H9 (cell line): ENCODE measurements at regions not wholly inside any gene's neighbourhood (a gene's known extent, or its start where the extent isn't known, plus 50 kb on each side); places are given as distances from the start of the nearest gene placed in this dataset.

Experiments used
- DNase-seq: peaks from one replicate; pipeline ENCODE4 v3.0.0-alpha.2; 2017
- H2AFZ ChIP-seq: one replicate; pipeline ENCODE4 v1.6.1; 2013; ENCODE audit warnings: mild to moderate bottlenecking, low read length, control low read depth, moderate library complexity
- H2AK5ac ChIP-seq: 2 replicates; pipeline ENCODE4 v1.6.1; 2013; ENCODE audit warnings: low read length, control low read depth, mixed read lengths; ENCODE audit not compliant: insufficient read length
- H2BK120ac ChIP-seq: one replicate; pipeline ENCODE4 v1.6.1; 2013; ENCODE audit warnings: low read depth, mild to moderate bottlenecking, low read length, control low read depth, inconsistent platforms; ENCODE audit not compliant: poor library complexity, severe bottlenecking
- H2BK12ac ChIP-seq: 2 replicates; pipeline ENCODE4 v1.6.1; 2013; ENCODE audit warnings: low read length, control low read depth, mixed read lengths, low read depth; ENCODE audit not compliant: insufficient read length
- H2BK15ac ChIP-seq: 2 replicates; pipeline ENCODE4 v1.6.1; 2013; ENCODE audit warnings: low read depth, low read length, control low read depth
- H2BK20ac ChIP-seq: one replicate; pipeline ENCODE4 v1.6.1; 2013; ENCODE audit warnings: low read depth, mild to moderate bottlenecking, low read length, control low read depth, inconsistent platforms; ENCODE audit not compliant: poor library complexity, severe bottlenecking
- H2BK5ac ChIP-seq: 2 replicates; pipeline ENCODE4 v1.6.1; 2013; ENCODE audit warnings: low read length, control low read depth, mixed read lengths; ENCODE audit not compliant: insufficient read length
- H3K14ac ChIP-seq: 2 replicates; pipeline ENCODE4 v1.6.1; 2013; ENCODE audit warnings: low read length, control low read depth; ENCODE audit not compliant: insufficient read depth
- H3K18ac ChIP-seq: 2 replicates; pipeline ENCODE4 v1.6.1; 2013; ENCODE audit warnings: low read depth, mild to moderate bottlenecking, mixed read lengths, low read length, control low read depth; ENCODE audit not compliant: insufficient read length
- H3K23ac ChIP-seq: 2 replicates; pipeline ENCODE4 v1.6.1; 2013; ENCODE audit warnings: low read length, control low read depth, mixed read lengths, low read depth; ENCODE audit not compliant: insufficient read length
- H3K23me2 ChIP-seq: 2 replicates; pipeline ENCODE4 v1.6.1; 2013; ENCODE audit warnings: low read depth, mild to moderate bottlenecking, mixed read lengths, low read length, control low read depth; ENCODE audit not compliant: insufficient read length, poor library complexity, severe bottlenecking
- H3K27ac ChIP-seq: 2 replicates; pipeline ENCODE4 v1.5.1; 2013; ENCODE audit warnings: low read length, control low read depth, mixed read lengths, low read depth; ENCODE audit not compliant: insufficient read length
- H3K27me3 ChIP-seq: 2 replicates; pipeline ENCODE4 v1.6.1; 2013; ENCODE audit warnings: low read length, control low read depth, inconsistent platforms; ENCODE audit not compliant: insufficient read depth
- H3K4ac ChIP-seq: 2 replicates; pipeline ENCODE4 v1.6.1; 2013; ENCODE audit warnings: low read depth, mild to moderate bottlenecking, control low read depth, inconsistent platforms, low read length, moderate library complexity
- H3K4me1 ChIP-seq: 2 replicates; pipeline ENCODE4 v1.6.1; 2013; ENCODE audit warnings: low read length, control low read depth, inconsistent platforms; ENCODE audit not compliant: insufficient read depth
- H3K4me2 ChIP-seq: 2 replicates; pipeline ENCODE4 v1.6.1; 2013; ENCODE audit warnings: low read length, control low read depth, mixed read lengths; ENCODE audit not compliant: insufficient read length, insufficient read depth
- H3K56ac ChIP-seq: 2 replicates; pipeline ENCODE4 v1.6.1; 2013; ENCODE audit warnings: low read depth, mild to moderate bottlenecking, mixed read lengths, low read length, control low read depth; ENCODE audit not compliant: insufficient read length
- H3K79me1 ChIP-seq: 2 replicates; pipeline ENCODE4 v1.6.1; 2013; ENCODE audit warnings: low read depth, mild to moderate bottlenecking, moderate library complexity, low read length, control low read depth, inconsistent platforms; ENCODE audit not compliant: insufficient read depth, poor library complexity, severe bottlenecking
- H3K79me2 ChIP-seq: 2 replicates; pipeline ENCODE4 v1.6.1; 2013; ENCODE audit warnings: low read length, control low read depth, inconsistent platforms; ENCODE audit not compliant: insufficient read depth
- H3K9ac ChIP-seq: 2 replicates; pipeline ENCODE4 v1.6.1; 2013; ENCODE audit warnings: low read length, control low read depth, mixed read lengths; ENCODE audit not compliant: insufficient read length; ENCODE audit errors: extremely low read depth
- H3K9me3 ChIP-seq: one replicate; pipeline ENCODE4 v1.6.1; 2013; ENCODE audit warnings: low read depth, low read length, inconsistent platforms; ENCODE audit not compliant: control insufficient read depth
- H3T11ph ChIP-seq: one replicate; pipeline ENCODE4 v1.6.1; 2013; ENCODE audit warnings: mild to moderate bottlenecking, low read length, control low read depth, inconsistent platforms
- H4K20me1 ChIP-seq: one replicate; pipeline ENCODE4 v1.6.1; 2013; ENCODE audit not compliant: control insufficient read depth, insufficient read length, insufficient read depth
- H4K5ac ChIP-seq: 2 replicates; pipeline ENCODE4 v1.6.1; 2013; ENCODE audit warnings: low read depth, mild to moderate bottlenecking, mixed read lengths, low read length, control low read depth; ENCODE audit not compliant: insufficient read length
- H4K8ac ChIP-seq: replicated peaks from 2 replicates; pipeline ENCODE4 v1.6.1; 2013; ENCODE audit warnings: low read length, control low read depth, mixed read lengths, low read depth; ENCODE audit not compliant: insufficient read length
- H4K91ac ChIP-seq: 2 replicates; pipeline ENCODE4 v1.6.1; 2013; ENCODE audit warnings: low read depth, mild to moderate bottlenecking, moderate library complexity, mixed read lengths, low read length, control low read depth; ENCODE audit not compliant: insufficient read length
- H3K27ac Mint-ChIP-seq, 3 experiments: 2 replicates in 2 of 3; 3 replicates in 1 of 3; pipeline ENCODE4 v1.8.0; 2020 to 2021; ENCODE audit warnings: mixed read lengths in 3 of 3, mild to moderate bottlenecking in 1 of 3, moderate library complexity in 1 of 3
- H3K27me3 Mint-ChIP-seq: 2 replicates; pipeline ENCODE4 v1.8.0; 2021; ENCODE audit warnings: low read depth, mild to moderate bottlenecking, moderate library complexity, mixed read lengths
- H3K36me3 Mint-ChIP-seq, 3 experiments: 2 replicates in 2 of 3; 3 replicates in 1 of 3; pipeline ENCODE4 v1.8.0; 2020 to 2021; ENCODE audit warnings: low read depth in 3 of 3, mixed read lengths in 3 of 3; ENCODE audit not compliant: insufficient read depth in 1 of 3
- H3K4me1 Mint-ChIP-seq, 2 experiments: 2 replicates each; pipeline ENCODE4 v1.8.0; 2020; ENCODE audit warnings: mixed read lengths in 2 of 2
- H3K4me3 Mint-ChIP-seq, 2 experiments: 2 replicates in 1 of 2; 3 replicates in 1 of 2; pipeline ENCODE4 v1.8.0; 2020 to 2021; ENCODE audit warnings: mild to moderate bottlenecking in 2 of 2, mixed read lengths in 2 of 2, moderate library complexity in 1 of 2
- H3K9me3 Mint-ChIP-seq, 2 experiments: 2 replicates in 1 of 2; 3 replicates in 1 of 2; pipeline ENCODE4 v1.8.0; 2020; ENCODE audit warnings: mild to moderate bottlenecking in 2 of 2, mixed read lengths in 2 of 2, moderate library complexity in 1 of 2
- CTCF ChIP-seq: fragments of 200-600 bp; sonication (generic); conservative IDR thresholded peaks from 3 replicates; pipeline ENCODE4 v1.8.0; 2021; ENCODE audit warnings: antibody characterized with exemption, mild to moderate bottlenecking
- WGBS: extraction: QIAGEN DNeasy Blood & Tissue Kit; methylation state at CpG from one replicate; pipeline ENCODE4 v1.1.7; 2013; ENCODE audit warnings: missing lambda C conversion rate, low lambda C conversion rate, mixed read lengths; ENCODE audit not compliant: insufficient read length; ENCODE audit errors: extremely low coverage; 5-methylcytosine and 5-hydroxymethylcytosine counted together

GRCh38 chr6:146902846-146903245 is 301.4 kb upstream of the STXBP5 start:
- Histone ChIP-seq H3K23me2 (no peaks in the 10 kb centered on the region), H4K20me1 (no peaks in the 10 kb centered on the region), H2BK5ac (no peak overlapping the region), H2BK12ac (no peak overlapping the region), H3T11ph (no peak overlapping the region), H3K27ac (no peak overlapping the region), H2BK20ac (no peak overlapping the region), H3K56ac (no peak overlapping the region), H3K9ac (no peak overlapping the region), H4K8ac (no peak overlapping the region), H4K5ac (no peak overlapping the region), H2BK120ac (no peak overlapping the region), H3K79me2 (no peaks in the 10 kb centered on the region), H3K27me3 (no peaks in the 10 kb centered on the region), H2AK5ac (no peak overlapping the region), H3K18ac (no peak overlapping the region), H3K4me2 (no peak overlapping the region), H3K4me1 (no peaks in the 10 kb centered on the region), H2BK15ac (no peak overlapping the region), H2AFZ (no peak overlapping the region), H4K91ac (no peak overlapping the region), H3K4ac (no peak overlapping the region), H3K9me3 (no peaks in the 10 kb centered on the region), H3K79me1 (no peaks in the 10 kb centered on the region), H3K14ac (no peak overlapping the region), H3K23ac (no peak overlapping the region)
- Mint-ChIP-seq H3K9me3 (no peaks in the 10 kb centered on the region), H3K4me3 (no peak overlapping the region), H3K27ac (no peak overlapping the region), H3K4me1 (peaks cover 4 to 6% of the 10 kb centered on the region in 2 experiments; a peak in 3 of 4 replicates), H3K36me3 (no peaks in the 10 kb centered on the region), H3K27me3 (no peaks in the 10 kb centered on the region; the same call in 1 of the 2 replicates)
- no peak for TF ChIP-seq CTCF
- WGBS: no CpG with 5 or more reads among the region's 1 CpG
- DNase-seq: no peak
